ENCODE measurements at regions not wholly inside any gene's neighbourhood (a gene's known extent, or its start where the extent isn't known, plus 50 kb on each side); places are given as distances from the start of the nearest gene placed in this dataset.

- TF ChIP-seq ZBTB3 (CRISPR knock-in tag; IDR thresholded peaks at IDR 0.05; ENCODE audit: borderline replicate concordance, low read depth): no peak
- 0 out of 2 replicates have a peak, but pooled peaks have one; percentile 59 for TF ChIP-seq CC2D1A (CRISPR knock-in tag; IDR thresholded peaks at IDR 0.05)
- peak; percentile 71 for TF ChIP-seq PPARG (CRISPR knock-in tag; conservative IDR thresholded peaks at IDR 0.05)
- TF ChIP-seq, protein P1, sequence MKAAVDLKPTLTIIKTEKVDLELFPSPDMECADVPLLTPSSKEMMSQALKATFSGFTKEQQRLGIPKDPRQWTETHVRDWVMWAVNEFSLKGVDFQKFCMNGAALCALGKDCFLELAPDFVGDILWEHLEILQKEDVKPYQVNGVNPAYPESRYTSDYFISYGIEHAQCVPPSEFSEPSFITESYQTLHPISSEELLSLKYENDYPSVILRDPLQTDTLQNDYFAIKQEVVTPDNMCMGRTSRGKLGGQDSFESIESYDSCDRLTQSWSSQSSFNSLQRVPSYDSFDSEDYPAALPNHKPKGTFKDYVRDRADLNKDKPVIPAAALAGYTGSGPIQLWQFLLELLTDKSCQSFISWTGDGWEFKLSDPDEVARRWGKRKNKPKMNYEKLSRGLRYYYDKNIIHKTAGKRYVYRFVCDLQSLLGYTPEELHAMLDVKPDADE (CRISPR knock-in tag; IDR thresholded peaks at IDR 0.05): no peak
- TF ChIP-seq ZNF879 (CRISPR knock-in tag; IDR thresholded peaks at IDR 0.05): no peak
- peak; percentile 77; the same call in 1 of the 2 replicates for TF ChIP-seq ETV5 (CRISPR knock-in tag; IDR thresholded peaks at IDR 0.05; ENCODE audit: borderline replicate concordance)
- TF ChIP-seq, protein P2, sequence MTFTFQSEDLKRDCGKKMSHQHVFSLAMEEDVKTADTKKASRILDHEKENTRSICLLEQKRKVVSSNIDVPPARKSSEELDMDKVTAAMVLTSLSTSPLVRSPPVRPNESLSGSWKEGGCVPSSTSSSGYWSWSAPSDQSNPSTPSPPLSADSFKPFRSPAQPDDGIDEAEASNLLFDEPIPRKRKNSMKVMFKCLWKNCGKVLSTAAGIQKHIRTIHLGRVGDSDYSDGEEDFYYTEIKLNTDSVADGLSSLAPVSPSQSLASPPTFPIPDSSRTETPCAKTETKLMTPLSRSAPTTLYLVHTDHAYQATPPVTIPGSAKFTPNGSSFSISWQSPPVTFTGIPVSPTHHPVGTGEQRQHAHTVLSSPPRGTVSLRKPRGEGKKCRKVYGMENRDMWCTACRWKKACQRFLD (CRISPR knock-in tag; IDR thresholded peaks at IDR 0.05; ENCODE audit: borderline replicate concordance): no peak
- TF ChIP-seq YEATS2 (CRISPR knock-in tag; IDR thresholded peaks at IDR 0.05; ENCODE audit: borderline replicate concordance): peak; percentile 48; the same call in 1 of the 2 replicates
- no peak for TF ChIP-seq NFIB (CRISPR knock-in tag; IDR thresholded peaks at IDR 0.05; ENCODE audit: borderline replicate concordance)
- TF ChIP-seq EP300 (IDR thresholded peaks at IDR 0.05; ENCODE audit: low read depth in 2 of 2, low read length in 2 of 2): peak; percentile 42 to 86; a peak in 3 of 4 replicates
- peak; percentile 84 for TF ChIP-seq EP300 (CRISPR knock-in tag; IDR thresholded peaks at IDR 0.05; ENCODE audit: borderline replicate concordance)
- peak; percentile 60; the same call in 1 of the 2 replicates for TF ChIP-seq ELF3 (CRISPR knock-in tag; IDR thresholded peaks at IDR 0.05)
- 0 out of 2 replicates have a peak, but pooled peaks have one; percentile 67 for TF ChIP-seq CBFB (CRISPR knock-in tag; IDR thresholded peaks at IDR 0.05)
- TF ChIP-seq, protein P3, sequence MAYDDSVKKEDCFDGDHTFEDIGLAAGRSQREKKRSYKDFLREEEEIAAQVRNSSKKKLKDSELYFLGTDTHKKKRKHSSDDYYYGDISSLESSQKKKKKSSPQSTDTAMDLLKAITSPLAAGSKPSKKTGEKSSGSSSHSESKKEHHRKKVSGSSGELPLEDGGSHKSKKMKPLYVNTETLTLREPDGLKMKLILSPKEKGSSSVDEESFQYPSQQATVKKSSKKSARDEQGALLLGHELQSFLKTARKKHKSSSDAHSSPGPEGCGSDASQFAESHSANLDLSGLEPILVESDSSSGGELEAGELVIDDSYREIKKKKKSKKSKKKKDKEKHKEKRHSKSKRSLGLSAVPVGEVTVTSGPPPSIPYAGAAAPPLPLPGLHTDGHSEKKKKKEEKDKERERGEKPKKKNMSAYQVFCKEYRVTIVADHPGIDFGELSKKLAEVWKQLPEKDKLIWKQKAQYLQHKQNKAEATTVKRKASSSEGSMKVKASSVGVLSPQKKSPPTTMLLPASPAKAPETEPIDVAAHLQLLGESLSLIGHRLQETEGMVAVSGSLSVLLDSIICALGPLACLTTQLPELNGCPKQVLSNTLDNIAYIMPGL (CRISPR knock-in tag; IDR thresholded peaks at IDR 0.05; ENCODE audit: borderline replicate concordance in 1 of 2, low read depth in 1 of 2): peak; percentile 43 to 68; a peak in 2 of 4 replicates
- TF ChIP-seq MEIS2 (CRISPR knock-in tag; IDR thresholded peaks at IDR 0.05): 0 out of 2 replicates have a peak, but pooled peaks have one; percentile 54
- peak; percentile 78 for TF ChIP-seq U2AF1 (optimal IDR thresholded peaks at IDR 0.05; ENCODE audit: low read depth, low read length)
- TF ChIP-seq SRF (IDR thresholded peaks at IDR 0.05; ENCODE audit: low read depth, low read length): no peak
- TF ChIP-seq MAFK (conservative IDR thresholded peaks at IDR 0.05 in 1 of 2, IDR thresholded peaks at IDR 0.05 in 1 of 2; ENCODE audit: low read length in 2 of 2): no peak
- TF ChIP-seq RBM22 (optimal IDR thresholded peaks at IDR 0.05; ENCODE audit: low read length): no peak
- TF ChIP-seq ZNF276 (CRISPR knock-in tag; IDR thresholded peaks at IDR 0.05; ENCODE audit: low read depth): no peak
Observed at GRCh38 chr1:25167269-25168192, 64.8 kb downstream of the SYF2 start (continued).

All from HepG2 (cell line).